22Rv1 (cell line): ENCODE measurements at regions not wholly inside any gene's neighbourhood (a gene's known extent, or its start where the extent isn't known, plus 50 kb on each side); places are given as distances from the start of the nearest gene placed in this dataset.

Source experiments
- ZFX ChIP-seq: fragments of 450-650 bp; IDR thresholded peaks from 2 replicates; pipeline ENCODE4 v1.6.1; 2017; ENCODE audit warnings: antibody characterized with exemption, borderline replicate concordance
- TF ChIP-seq, protein P1 (sequence below): fragments of 450-650 bp; IDR thresholded peaks from 2 replicates; pipeline ENCODE4 v1.5.1; 2017; ENCODE audit warnings: mild to moderate bottlenecking

DNA sequence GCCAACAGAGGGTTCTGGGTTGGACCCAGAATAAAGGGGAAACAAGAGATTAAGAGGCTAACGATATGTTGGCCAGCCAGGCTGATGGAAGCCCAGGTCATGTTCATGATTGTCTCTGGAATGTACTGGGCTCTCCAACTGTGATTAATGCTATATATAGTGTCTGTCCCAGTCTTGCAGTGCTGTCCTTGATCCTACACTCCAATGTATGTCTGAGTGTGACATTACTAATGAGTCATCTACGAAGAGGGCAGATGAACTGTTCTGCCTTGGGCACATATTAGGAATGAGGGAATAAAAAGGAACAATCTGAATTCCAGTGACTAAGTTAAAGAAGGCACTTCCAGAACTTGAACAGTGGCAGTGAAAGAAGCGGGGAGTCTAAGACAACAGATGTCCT, 142.1 kb downstream of the PDGFRA start:
- TF ChIP-seq, protein P1, sequence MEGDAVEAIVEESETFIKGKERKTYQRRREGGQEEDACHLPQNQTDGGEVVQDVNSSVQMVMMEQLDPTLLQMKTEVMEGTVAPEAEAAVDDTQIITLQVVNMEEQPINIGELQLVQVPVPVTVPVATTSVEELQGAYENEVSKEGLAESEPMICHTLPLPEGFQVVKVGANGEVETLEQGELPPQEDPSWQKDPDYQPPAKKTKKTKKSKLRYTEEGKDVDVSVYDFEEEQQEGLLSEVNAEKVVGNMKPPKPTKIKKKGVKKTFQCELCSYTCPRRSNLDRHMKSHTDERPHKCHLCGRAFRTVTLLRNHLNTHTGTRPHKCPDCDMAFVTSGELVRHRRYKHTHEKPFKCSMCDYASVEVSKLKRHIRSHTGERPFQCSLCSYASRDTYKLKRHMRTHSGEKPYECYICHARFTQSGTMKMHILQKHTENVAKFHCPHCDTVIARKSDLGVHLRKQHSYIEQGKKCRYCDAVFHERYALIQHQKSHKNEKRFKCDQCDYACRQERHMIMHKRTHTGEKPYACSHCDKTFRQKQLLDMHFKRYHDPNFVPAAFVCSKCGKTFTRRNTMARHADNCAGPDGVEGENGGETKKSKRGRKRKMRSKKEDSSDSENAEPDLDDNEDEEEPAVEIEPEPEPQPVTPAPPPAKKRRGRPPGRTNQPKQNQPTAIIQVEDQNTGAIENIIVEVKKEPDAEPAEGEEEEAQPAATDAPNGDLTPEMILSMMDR, result no peak
- no peak for TF ChIP-seq ZFX
